DOHH2 (cell line): ENCODE measurements at regions not wholly inside any gene's neighbourhood (a gene's known extent, or its start where the extent isn't known, plus 50 kb on each side); places are given as distances from the start of the nearest gene placed in this dataset.

Source experiments
- H3F3A ChIP-seq: fragments of 200-600 bp; sonication (generic), shearing (Covaris generic); 2 replicates; pipeline ENCODE4 v1.6.0; 2016; ENCODE audit warnings: antibody characterized with exemption, mild to moderate bottlenecking; ENCODE audit not compliant: control insufficient read depth, insufficient read depth
- H3K27ac ChIP-seq: fragments of 200-600 bp; sonication (generic); 2 replicates; pipeline ENCODE4 v1.5.1; 2014; ENCODE audit warnings: low read depth, mild to moderate bottlenecking, low read length, moderate library complexity
- H3K27me3 ChIP-seq: fragments of 200-600 bp; sonication (generic); 2 replicates; pipeline ENCODE4 v1.6.1; 2014; ENCODE audit warnings: mild to moderate bottlenecking, low read length, mixed read lengths; ENCODE audit not compliant: control insufficient read depth
- H3K36me3 ChIP-seq: fragments of 200-600 bp; sonication (generic); 2 replicates; pipeline ENCODE4 v1.6.1; 2014; ENCODE audit warnings: mild to moderate bottlenecking, low read length, moderate library complexity, mixed read lengths; ENCODE audit not compliant: control insufficient read depth
- H3K4me1 ChIP-seq: fragments of 200-600 bp; sonication (generic); 2 replicates; pipeline ENCODE4 v1.6.1; 2014; ENCODE audit warnings: mild to moderate bottlenecking, low read length, mixed read lengths; ENCODE audit not compliant: control insufficient read depth
- H3K4me2 ChIP-seq: fragments of 200-600 bp; sonication (generic); 2 replicates; pipeline ENCODE4 v1.6.0; 2014; ENCODE audit warnings: mild to moderate bottlenecking, low read length, moderate library complexity
- H3K4me3 ChIP-seq: fragments of 200-600 bp; sonication (generic); 2 replicates; pipeline ENCODE4 v1.5.1; 2014; ENCODE audit warnings: mild to moderate bottlenecking, low read length, mixed read lengths
- H3K79me2 ChIP-seq: fragments of 200-600 bp; sonication (generic); 2 replicates; pipeline ENCODE4 v1.6.1; 2014; ENCODE audit warnings: mild to moderate bottlenecking, low read length, mixed read lengths; ENCODE audit not compliant: control insufficient read depth
- H3K9me2 ChIP-seq: fragments of 200-600 bp; sonication (generic); replicated peaks from 2 replicates; pipeline ENCODE4 v1.6.1; 2014; ENCODE audit warnings: mild to moderate bottlenecking, low read length, mixed read lengths; ENCODE audit not compliant: control insufficient read depth
- H3K9me3 ChIP-seq: fragments of 200-600 bp; sonication (generic); 2 replicates; pipeline ENCODE4 v1.6.1; 2014; ENCODE audit warnings: antibody characterized with exemption, low read length, mixed read lengths; ENCODE audit not compliant: control insufficient read depth, insufficient read depth
- H4K20me1 ChIP-seq: fragments of 200-600 bp; sonication (generic); 2 replicates; pipeline ENCODE4 v1.6.0; 2014; ENCODE audit warnings: low read depth, mild to moderate bottlenecking, antibody characterized with exemption, low read length, moderate library complexity; ENCODE audit not compliant: control insufficient read depth, insufficient read depth
- EZH2phosphoT487 ChIP-seq: fragments of 200-600 bp; sonication (generic); IDR thresholded peaks from 2 replicates; pipeline ENCODE4 v1.6.1; 2017; ENCODE audit warnings: borderline replicate concordance, mild to moderate bottlenecking, antibody characterized with exemption, low read length, moderate library complexity, mixed read lengths
- TF ChIP-seq, protein P1 (sequence below): fragments of 200-600 bp; sonication (generic); IDR thresholded peaks from one replicate; pipeline ENCODE4 v1.5.1; 2014; ENCODE audit warnings: antibody characterized with exemption, mild to moderate bottlenecking, low read depth, low read length; ENCODE audit not compliant: poor library complexity, severe bottlenecking

DNA sequence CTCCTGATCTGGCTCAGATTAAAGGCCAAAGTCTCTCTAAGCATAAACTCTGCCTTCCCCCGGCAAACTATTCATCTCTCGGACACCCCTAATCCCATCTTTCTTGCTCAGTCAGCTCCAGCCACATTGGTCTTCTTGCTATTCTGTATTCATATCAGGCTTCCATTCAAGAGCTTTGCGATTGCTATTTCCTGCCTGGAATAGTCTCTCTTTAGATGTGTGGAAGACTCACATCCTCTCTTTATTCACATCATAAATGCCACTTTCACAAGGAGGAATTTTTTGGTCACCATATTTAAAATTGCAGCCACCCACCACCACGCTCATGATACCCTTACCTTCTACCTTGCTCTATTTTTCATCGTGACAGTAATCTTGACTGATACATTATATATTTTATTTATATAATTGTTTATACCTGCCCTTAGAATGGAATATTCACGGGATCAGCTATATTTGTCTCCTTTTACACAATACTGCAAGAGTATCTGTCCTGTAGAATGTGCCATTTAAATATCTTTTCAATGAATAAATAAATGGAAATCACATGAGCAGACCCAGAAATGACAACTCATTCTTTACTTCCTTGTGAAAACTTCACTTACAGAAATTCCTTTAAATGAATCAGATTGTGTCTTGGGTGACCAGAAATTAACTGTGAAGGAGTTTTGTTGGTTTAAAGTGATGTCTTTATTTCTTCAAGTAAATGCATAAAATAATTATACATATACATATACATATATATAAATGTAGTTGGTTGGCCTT, 780.6 kb upstream of the FLRT2 start:
- Histone ChIP-seq H3K79me2 (no peaks in the 10 kb centered on the region), H3K9me2 (no peaks in the 10 kb centered on the region), H3K4me2 (no peak overlapping the region), H3K4me3 (no peak overlapping the region), H3K27ac (no peak overlapping the region), H3K9me3 (no peaks in the 10 kb centered on the region), H3K4me1 (no peaks in the 10 kb centered on the region), H3K36me3 (no peaks in the 10 kb centered on the region), H3F3A (no peaks in the 10 kb centered on the region), H3K27me3 (no peaks in the 10 kb centered on the region), H4K20me1 (no peaks in the 10 kb centered on the region)
- TF ChIP-seq EZH2phosphoT487, result no peak
- TF ChIP-seq, protein P1, sequence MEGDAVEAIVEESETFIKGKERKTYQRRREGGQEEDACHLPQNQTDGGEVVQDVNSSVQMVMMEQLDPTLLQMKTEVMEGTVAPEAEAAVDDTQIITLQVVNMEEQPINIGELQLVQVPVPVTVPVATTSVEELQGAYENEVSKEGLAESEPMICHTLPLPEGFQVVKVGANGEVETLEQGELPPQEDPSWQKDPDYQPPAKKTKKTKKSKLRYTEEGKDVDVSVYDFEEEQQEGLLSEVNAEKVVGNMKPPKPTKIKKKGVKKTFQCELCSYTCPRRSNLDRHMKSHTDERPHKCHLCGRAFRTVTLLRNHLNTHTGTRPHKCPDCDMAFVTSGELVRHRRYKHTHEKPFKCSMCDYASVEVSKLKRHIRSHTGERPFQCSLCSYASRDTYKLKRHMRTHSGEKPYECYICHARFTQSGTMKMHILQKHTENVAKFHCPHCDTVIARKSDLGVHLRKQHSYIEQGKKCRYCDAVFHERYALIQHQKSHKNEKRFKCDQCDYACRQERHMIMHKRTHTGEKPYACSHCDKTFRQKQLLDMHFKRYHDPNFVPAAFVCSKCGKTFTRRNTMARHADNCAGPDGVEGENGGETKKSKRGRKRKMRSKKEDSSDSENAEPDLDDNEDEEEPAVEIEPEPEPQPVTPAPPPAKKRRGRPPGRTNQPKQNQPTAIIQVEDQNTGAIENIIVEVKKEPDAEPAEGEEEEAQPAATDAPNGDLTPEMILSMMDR, result no peak

DNA sequence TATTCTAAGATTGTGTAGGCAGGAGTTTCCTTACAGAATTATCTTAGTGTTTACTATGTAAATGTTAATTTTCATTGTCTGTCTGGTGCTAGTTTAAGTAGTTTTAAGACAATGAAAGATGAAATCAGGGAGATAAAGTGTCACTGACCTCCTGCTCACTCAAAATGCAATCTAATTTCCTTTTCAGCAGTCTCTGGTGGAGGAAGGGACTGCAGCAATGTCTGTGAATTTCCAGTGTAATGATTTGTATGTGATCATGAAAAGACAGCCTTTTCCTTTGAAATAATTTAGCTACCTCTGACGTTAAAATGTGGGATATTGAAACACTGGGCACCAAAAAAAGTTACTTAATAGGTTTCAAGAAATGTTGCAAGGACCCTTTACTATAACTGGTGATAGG, 779.7 kb upstream of the FLRT2 start:
- H4K20me1 ChIP-seq, result no peaks in the 10 kb centered on the region
- H3K4me3 ChIP-seq, result no peak overlapping the region

DNA sequence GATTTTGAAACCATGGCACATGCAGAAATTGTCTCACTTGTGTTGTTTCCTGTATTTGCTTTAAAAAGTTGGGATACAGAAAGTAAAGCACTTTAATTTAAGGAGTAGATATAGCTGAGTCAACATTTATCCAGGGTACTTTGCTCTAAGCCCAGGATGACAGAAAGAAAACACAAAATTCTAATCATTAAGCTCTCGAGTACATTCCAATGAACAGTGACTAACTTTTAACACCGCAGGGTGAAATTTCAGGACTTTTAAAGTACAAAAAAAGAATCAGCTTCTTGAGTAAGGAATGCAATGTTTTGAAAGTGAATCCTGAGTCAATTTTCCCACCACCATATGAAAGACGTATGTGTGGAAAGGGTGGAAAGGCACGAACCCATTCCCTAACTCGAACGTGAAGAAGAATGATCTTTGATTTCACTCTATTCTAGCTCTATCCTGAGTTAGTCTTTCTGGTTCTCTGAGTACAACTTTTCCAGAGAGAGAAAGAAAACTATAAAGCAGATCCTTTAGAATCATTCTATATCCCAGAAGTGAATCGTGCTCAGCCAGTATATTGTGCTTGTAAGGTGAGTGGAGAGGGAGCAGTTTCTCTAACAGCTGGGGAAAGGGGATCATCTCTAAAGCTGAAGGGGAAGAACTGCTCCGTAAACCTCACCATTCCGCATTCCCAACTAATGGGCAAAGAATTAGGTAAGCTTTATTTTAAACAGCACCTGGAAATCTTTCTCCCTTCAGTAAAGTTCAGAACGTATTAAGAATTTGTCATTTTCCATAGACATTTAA, 779.0 kb upstream of the FLRT2 start:
- Histone ChIP-seq H3K27me3 (no peaks in the 10 kb centered on the region), H3K4me2 (no peak overlapping the region), H3K79me2 (no peaks in the 10 kb centered on the region), H4K20me1 (no peaks in the 10 kb centered on the region), H3F3A (no peaks in the 10 kb centered on the region), H3K4me3 (no peak overlapping the region), H3K9me2 (no peaks in the 10 kb centered on the region), H3K27ac (no peak overlapping the region), H3K36me3 (no peaks in the 10 kb centered on the region), H3K4me1 (no peaks in the 10 kb centered on the region), H3K9me3 (no peaks in the 10 kb centered on the region)
- TF ChIP-seq EZH2phosphoT487, result no peak
- TF ChIP-seq, protein P1, result no peak

More for the DNA sequence above, 779.7 kb upstream of the FLRT2 start:
- no peaks in the 10 kb centered on the region for H3K4me1 ChIP-seq
- H3K9me3 ChIP-seq, result no peaks in the 10 kb centered on the region
- no peaks in the 10 kb centered on the region for H3K9me2 ChIP-seq
- no peaks in the 10 kb centered on the region for H3F3A ChIP-seq
- H3K79me2 ChIP-seq, result no peaks in the 10 kb centered on the region
- H3K27me3 ChIP-seq, result no peaks in the 10 kb centered on the region
- no peaks in the 10 kb centered on the region for H3K36me3 ChIP-seq
- TF ChIP-seq EZH2phosphoT487, result no peak
- TF ChIP-seq, protein P1, result no peak
- H3K27ac ChIP-seq, result no peak overlapping the region
- H3K4me2 ChIP-seq, result no peak overlapping the region
